NCI-H2029 treated with DMSO at 0.1 percent for 48 hours (cell line): ENCODE measurements at regions not wholly inside any gene's neighbourhood (a gene's known extent, or its start where the extent isn't known, plus 50 kb on each side); places are given as distances from the start of the nearest gene placed in this dataset.

ENCODE experiments used
- DNase-seq: peaks from one replicate; lab custom pipeline; 2025; lab: John Stamatoyannopoulos, UW

GRCh38 chr5:124924729-124925128 is 178.3 kb upstream of the ZNF608 start:
- DNase-seq: no peak

GRCh38 chr5:124927735-124928134 is 181.3 kb upstream of the ZNF608 start:
- no peak for DNase-seq

- DNase-seq: no peak
These were observed 182.6 kb upstream of the ZNF608 start for GRCh38 chr5:124929000-124929399.

- DNase-seq: no peak
These were observed 186.6 kb upstream of the ZNF608 start for GRCh38 chr5:124932791-124933600.

GRCh38 chr5:124935065-124935464 is 188.6 kb upstream of the ZNF608 start:
- DNase-seq: no peak

GRCh38 chr5:124936626-124936933 is 190.1 kb upstream of the ZNF608 start:
- no peak for DNase-seq

- DNase-seq: no peak
These were observed 194.9 kb upstream of the ZNF608 start for GRCh38 chr5:124941051-124942049.

GRCh38 chr5:124948062-124948753 is 201.8 kb upstream of the ZNF608 start:
- DNase-seq: peak; percentile 13

GRCh38 chr5:124948754-124949275 is 202.4 kb upstream of the ZNF608 start:
- no peak for DNase-seq

- DNase-seq: no peak
These were observed 203.4 kb upstream of the ZNF608 start for GRCh38 chr5:124949862-124950261.

- no peak for DNase-seq
These were observed 204.7 kb upstream of the ZNF608 start for GRCh38 chr5:124951105-124951504.

GRCh38 chr5:124951661-124952060 is 205.2 kb upstream of the ZNF608 start:
- no peak for DNase-seq

GRCh38 chr5:124952079-124952478 is 205.6 kb upstream of the ZNF608 start:
- DNase-seq: no peak

GRCh38 chr5:124952566-124952965 is 206.1 kb upstream of the ZNF608 start:
- no peak for DNase-seq

- no peak for DNase-seq
These were observed 208.3 kb upstream of the ZNF608 start for GRCh38 chr5:124954784-124955183.

- no peak for DNase-seq
These were observed 210.1 kb upstream of the ZNF608 start for GRCh38 chr5:124956471-124957029.

- no peak for DNase-seq
These were observed 210.6 kb upstream of the ZNF608 start for GRCh38 chr5:124957063-124957462.

GRCh38 chr5:124960266-124960665 is 213.8 kb upstream of the ZNF608 start:
- no peak for DNase-seq

GRCh38 chr5:124961521-124961920 is 215.1 kb upstream of the ZNF608 start:
- DNase-seq: no peak

GRCh38 chr5:124962111-124962510 is 215.7 kb upstream of the ZNF608 start:
- DNase-seq: no peak

- no peak for DNase-seq
These were observed 216.3 kb upstream of the ZNF608 start for GRCh38 chr5:124962735-124963134.
